OCI-LY1 (cell line): ENCODE measurements at regions not wholly inside any gene's neighbourhood (a gene's known extent, or its start where the extent isn't known, plus 50 kb on each side); places are given as distances from the start of the nearest gene placed in this dataset.

Experiments used
- EZH2 ChIP-seq: fragments of 200-600 bp; sonication (generic), shearing (Covaris generic); IDR thresholded peaks from 2 replicates; pipeline ENCODE4 v1.8.0; 2017; ENCODE audit warnings: borderline replicate concordance, mixed run types, mild to moderate bottlenecking, antibody characterized with exemption, low read length, moderate library complexity, mixed read lengths
- TF ChIP-seq, protein P1 (sequence below): fragments of 200-600 bp; sonication (generic), shearing (Covaris generic); IDR thresholded peaks from 2 replicates; pipeline ENCODE4 v1.5.1; 2017; ENCODE audit warnings: mild to moderate bottlenecking, antibody characterized with exemption, low read length, moderate library complexity, mixed read lengths

DNA sequence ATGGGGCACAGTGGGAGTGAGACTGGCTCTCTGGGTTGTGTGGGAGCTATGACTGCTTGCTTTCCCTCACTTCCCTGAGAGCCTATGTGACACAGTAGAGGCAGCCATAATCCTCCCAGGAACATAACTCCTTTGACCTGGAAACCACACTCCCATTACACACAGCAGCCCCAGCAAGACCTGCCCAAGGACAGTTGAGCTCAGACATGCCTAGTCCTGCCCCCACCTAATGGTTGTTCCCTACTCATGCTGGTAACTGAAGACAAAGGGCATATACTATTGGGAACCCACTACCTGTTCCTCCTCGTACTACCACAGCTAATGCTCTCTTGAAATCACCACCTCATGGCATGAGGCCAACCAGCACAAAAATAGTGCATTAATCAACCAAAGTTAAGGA is 550.4 kb upstream of the ARPP21 start:
- TF ChIP-seq, protein P1, sequence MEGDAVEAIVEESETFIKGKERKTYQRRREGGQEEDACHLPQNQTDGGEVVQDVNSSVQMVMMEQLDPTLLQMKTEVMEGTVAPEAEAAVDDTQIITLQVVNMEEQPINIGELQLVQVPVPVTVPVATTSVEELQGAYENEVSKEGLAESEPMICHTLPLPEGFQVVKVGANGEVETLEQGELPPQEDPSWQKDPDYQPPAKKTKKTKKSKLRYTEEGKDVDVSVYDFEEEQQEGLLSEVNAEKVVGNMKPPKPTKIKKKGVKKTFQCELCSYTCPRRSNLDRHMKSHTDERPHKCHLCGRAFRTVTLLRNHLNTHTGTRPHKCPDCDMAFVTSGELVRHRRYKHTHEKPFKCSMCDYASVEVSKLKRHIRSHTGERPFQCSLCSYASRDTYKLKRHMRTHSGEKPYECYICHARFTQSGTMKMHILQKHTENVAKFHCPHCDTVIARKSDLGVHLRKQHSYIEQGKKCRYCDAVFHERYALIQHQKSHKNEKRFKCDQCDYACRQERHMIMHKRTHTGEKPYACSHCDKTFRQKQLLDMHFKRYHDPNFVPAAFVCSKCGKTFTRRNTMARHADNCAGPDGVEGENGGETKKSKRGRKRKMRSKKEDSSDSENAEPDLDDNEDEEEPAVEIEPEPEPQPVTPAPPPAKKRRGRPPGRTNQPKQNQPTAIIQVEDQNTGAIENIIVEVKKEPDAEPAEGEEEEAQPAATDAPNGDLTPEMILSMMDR: no peak
- no peak for TF ChIP-seq EZH2
